ENCODE measurements at regions not wholly inside any gene's neighbourhood (a gene's known extent, or its start where the extent isn't known, plus 50 kb on each side); places are given as distances from the start of the nearest gene placed in this dataset.

DNA sequence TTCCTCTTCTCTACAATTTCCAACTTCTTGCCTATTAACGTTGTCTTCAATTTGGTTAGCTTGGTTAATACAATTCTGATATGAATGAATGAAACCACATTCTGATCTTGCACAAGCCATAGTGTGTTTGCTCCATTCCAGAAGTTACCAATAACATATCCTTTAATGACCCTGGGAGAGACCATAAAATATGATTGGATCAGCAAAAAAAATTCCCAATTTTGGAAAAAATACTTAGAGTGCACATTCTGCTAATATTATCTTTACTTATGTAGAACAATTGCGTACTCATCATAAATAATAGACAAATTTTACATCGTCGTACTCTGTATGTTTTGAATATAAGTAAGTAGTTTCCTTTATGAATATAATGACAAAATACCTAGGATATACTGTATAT lies 117.2 kb downstream of the SLITRK5 start:
- ChIA-PET POLR2A (no interaction called here), CTCF (no interaction called here)
- no peaks in the 10 kb centered on the region for H3K36me3 ChIP-seq (ENCODE audit: control insufficient read depth in 2 of 2, insufficient read depth in 1 of 2, low read length in 2 of 2)
- TF ChIP-seq ZNF785 (tag by site-specific recombination; IDR thresholded peaks at IDR 0.05) (no peak), ZNF155 (tag by site-specific recombination; IDR thresholded peaks at IDR 0.05) (no peak), ZNF510 (tag by site-specific recombination; IDR thresholded peaks at IDR 0.05; ENCODE audit: insufficient replicate concordance) (no peak), ZBTB7A (tag by site-specific recombination; IDR thresholded peaks at IDR 0.05; ENCODE audit: low read depth) (no peak), ZNF16 (tag by site-specific recombination; IDR thresholded peaks at IDR 0.05; ENCODE audit: low read depth) (no peak), SCRT1 (tag by site-specific recombination; IDR thresholded peaks at IDR 0.05; ENCODE audit: borderline replicate concordance) (no peak), ZNF416 (tag by site-specific recombination; IDR thresholded peaks at IDR 0.05) (no peak), ZNF548 (tag by site-specific recombination; IDR thresholded peaks at IDR 0.05) (no peak), GLIS2 (tag by site-specific recombination; IDR thresholded peaks at IDR 0.05) (no peak), ZNF121 (tag by site-specific recombination; IDR thresholded peaks at IDR 0.05) (no peak), ZNF324 (tag by site-specific recombination; IDR thresholded peaks at IDR 0.05) (no peak), ZNF621 (tag by site-specific recombination; IDR thresholded peaks at IDR 0.05) (no peak)
- TF ChIP-seq, protein P1, sequence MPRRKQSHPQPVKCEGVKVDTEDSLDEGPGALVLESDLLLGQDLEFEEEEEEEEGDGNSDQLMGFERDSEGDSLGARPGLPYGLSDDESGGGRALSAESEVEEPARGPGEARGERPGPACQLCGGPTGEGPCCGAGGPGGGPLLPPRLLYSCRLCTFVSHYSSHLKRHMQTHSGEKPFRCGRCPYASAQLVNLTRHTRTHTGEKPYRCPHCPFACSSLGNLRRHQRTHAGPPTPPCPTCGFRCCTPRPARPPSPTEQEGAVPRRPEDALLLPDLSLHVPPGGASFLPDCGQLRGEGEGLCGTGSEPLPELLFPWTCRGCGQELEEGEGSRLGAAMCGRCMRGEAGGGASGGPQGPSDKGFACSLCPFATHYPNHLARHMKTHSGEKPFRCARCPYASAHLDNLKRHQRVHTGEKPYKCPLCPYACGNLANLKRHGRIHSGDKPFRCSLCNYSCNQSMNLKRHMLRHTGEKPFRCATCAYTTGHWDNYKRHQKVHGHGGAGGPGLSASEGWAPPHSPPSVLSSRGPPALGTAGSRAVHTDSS (tag by site-specific recombination; IDR thresholded peaks at IDR 0.05), result no peak
- TF ChIP-seq, protein P2, sequence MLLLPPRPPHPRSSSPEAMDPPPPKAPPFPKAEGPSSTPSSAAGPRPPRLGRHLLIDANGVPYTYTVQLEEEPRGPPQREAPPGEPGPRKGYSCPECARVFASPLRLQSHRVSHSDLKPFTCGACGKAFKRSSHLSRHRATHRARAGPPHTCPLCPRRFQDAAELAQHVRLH (tag by site-specific recombination; IDR thresholded peaks at IDR 0.05), result no peak
- TF ChIP-seq, protein P3, sequence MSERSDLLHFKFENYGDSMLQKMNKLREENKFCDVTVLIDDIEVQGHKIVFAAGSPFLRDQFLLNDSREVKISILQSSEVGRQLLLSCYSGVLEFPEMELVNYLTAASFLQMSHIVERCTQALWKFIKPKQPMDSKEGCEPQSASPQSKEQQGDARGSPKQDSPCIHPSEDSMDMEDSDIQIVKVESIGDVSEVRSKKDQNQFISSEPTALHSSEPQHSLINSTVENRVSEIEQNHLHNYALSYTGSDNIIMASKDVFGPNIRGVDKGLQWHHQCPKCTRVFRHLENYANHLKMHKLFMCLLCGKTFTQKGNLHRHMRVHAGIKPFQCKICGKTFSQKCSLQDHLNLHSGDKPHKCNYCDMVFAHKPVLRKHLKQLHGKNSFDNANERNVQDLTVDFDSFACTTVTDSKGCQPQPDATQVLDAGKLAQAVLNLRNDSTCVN (tag by site-specific recombination; optimal IDR thresholded peaks at IDR 0.05), result no peak
- TF ChIP-seq, protein P4, sequence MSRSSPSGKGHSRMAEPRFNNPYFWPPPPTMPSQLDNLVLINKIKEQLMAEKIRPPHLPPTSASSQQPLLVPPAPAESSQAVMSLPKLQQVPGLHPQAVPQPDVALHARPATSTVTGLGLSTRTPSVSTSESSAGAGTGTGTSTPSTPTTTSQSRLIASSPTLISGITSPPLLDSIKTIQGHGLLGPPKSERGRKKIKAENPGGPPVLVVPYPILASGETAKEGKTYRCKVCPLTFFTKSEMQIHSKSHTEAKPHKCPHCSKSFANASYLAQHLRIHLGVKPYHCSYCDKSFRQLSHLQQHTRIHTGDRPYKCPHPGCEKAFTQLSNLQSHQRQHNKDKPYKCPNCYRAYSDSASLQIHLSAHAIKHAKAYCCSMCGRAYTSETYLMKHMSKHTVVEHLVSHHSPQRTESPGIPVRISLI (tag by site-specific recombination; IDR thresholded peaks at IDR 0.05), result no peak
- TF ChIP-seq, protein P5, sequence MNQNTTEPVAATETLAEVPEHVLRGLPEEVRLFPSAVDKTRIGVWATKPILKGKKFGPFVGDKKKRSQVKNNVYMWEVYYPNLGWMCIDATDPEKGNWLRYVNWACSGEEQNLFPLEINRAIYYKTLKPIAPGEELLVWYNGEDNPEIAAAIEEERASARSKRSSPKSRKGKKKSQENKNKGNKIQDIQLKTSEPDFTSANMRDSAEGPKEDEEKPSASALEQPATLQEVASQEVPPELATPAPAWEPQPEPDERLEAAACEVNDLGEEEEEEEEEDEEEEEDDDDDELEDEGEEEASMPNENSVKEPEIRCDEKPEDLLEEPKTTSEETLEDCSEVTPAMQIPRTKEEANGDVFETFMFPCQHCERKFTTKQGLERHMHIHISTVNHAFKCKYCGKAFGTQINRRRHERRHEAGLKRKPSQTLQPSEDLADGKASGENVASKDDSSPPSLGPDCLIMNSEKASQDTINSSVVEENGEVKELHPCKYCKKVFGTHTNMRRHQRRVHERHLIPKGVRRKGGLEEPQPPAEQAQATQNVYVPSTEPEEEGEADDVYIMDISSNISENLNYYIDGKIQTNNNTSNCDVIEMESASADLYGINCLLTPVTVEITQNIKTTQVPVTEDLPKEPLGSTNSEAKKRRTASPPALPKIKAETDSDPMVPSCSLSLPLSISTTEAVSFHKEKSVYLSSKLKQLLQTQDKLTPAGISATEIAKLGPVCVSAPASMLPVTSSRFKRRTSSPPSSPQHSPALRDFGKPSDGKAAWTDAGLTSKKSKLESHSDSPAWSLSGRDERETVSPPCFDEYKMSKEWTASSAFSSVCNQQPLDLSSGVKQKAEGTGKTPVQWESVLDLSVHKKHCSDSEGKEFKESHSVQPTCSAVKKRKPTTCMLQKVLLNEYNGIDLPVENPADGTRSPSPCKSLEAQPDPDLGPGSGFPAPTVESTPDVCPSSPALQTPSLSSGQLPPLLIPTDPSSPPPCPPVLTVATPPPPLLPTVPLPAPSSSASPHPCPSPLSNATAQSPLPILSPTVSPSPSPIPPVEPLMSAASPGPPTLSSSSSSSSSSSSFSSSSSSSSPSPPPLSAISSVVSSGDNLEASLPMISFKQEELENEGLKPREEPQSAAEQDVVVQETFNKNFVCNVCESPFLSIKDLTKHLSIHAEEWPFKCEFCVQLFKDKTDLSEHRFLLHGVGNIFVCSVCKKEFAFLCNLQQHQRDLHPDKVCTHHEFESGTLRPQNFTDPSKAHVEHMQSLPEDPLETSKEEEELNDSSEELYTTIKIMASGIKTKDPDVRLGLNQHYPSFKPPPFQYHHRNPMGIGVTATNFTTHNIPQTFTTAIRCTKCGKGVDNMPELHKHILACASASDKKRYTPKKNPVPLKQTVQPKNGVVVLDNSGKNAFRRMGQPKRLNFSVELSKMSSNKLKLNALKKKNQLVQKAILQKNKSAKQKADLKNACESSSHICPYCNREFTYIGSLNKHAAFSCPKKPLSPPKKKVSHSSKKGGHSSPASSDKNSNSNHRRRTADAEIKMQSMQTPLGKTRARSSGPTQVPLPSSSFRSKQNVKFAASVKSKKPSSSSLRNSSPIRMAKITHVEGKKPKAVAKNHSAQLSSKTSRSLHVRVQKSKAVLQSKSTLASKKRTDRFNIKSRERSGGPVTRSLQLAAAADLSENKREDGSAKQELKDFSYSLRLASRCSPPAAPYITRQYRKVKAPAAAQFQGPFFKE (tag by site-specific recombination; IDR thresholded peaks at IDR 0.05; ENCODE audit: borderline replicate concordance), result no peak
- TF ChIP-seq, protein P6, sequence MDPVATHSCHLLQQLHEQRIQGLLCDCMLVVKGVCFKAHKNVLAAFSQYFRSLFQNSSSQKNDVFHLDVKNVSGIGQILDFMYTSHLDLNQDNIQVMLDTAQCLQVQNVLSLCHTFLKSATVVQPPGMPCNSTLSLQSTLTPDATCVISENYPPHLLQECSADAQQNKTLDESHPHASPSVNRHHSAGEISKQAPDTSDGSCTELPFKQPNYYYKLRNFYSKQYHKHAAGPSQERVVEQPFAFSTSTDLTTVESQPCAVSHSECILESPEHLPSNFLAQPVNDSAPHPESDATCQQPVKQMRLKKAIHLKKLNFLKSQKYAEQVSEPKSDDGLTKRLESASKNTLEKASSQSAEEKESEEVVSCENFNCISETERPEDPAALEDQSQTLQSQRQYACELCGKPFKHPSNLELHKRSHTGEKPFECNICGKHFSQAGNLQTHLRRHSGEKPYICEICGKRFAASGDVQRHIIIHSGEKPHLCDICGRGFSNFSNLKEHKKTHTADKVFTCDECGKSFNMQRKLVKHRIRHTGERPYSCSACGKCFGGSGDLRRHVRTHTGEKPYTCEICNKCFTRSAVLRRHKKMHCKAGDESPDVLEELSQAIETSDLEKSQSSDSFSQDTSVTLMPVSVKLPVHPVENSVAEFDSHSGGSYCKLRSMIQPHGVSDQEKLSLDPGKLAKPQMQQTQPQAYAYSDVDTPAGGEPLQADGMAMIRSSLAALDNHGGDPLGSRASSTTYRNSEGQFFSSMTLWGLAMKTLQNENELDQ (tag by site-specific recombination; IDR thresholded peaks at IDR 0.05; ENCODE audit: low read depth), result no peak
- TF ChIP-seq, protein P7, sequence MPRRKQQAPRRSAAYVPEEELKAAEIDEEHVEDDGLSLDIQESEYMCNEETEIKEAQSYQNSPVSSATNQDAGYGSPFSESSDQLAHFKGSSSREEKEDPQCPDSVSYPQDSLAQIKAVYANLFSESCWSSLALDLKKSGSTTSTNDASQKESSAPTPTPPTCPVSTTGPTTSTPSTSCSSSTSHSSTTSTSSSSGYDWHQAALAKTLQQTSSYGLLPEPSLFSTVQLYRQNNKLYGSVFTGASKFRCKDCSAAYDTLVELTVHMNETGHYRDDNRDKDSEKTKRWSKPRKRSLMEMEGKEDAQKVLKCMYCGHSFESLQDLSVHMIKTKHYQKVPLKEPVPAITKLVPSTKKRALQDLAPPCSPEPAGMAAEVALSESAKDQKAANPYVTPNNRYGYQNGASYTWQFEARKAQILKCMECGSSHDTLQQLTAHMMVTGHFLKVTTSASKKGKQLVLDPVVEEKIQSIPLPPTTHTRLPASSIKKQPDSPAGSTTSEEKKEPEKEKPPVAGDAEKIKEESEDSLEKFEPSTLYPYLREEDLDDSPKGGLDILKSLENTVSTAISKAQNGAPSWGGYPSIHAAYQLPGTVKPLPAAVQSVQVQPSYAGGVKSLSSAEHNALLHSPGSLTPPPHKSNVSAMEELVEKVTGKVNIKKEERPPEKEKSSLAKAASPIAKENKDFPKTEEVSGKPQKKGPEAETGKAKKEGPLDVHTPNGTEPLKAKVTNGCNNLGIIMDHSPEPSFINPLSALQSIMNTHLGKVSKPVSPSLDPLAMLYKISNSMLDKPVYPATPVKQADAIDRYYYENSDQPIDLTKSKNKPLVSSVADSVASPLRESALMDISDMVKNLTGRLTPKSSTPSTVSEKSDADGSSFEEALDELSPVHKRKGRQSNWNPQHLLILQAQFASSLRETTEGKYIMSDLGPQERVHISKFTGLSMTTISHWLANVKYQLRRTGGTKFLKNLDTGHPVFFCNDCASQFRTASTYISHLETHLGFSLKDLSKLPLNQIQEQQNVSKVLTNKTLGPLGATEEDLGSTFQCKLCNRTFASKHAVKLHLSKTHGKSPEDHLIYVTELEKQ (tag by site-specific recombination; IDR thresholded peaks at IDR 0.05; ENCODE audit: borderline replicate concordance), result no peak
- H3K4me3 ChIP-seq (ENCODE audit: low read depth, low read length), result no peak overlapping the region
- no peak overlapping the region for H3K27ac ChIP-seq (ENCODE audit: extremely low read depth, low read depth, low read length)
- H3K9me3 ChIP-seq (ENCODE audit: control insufficient read depth, insufficient read depth, low read depth, low read length), result no peaks in the 10 kb centered on the region
- H3K4me1 ChIP-seq (ENCODE audit: control insufficient read depth, insufficient read depth, low read length), result no peaks in the 10 kb centered on the region

Measured in HEK293 (cell line).